B cell (primary cell): ENCODE measurements at regions not wholly inside any gene's neighbourhood (a gene's known extent, or its start where the extent isn't known, plus 50 kb on each side); places are given as distances from the start of the nearest gene placed in this dataset.

Experiments used
- CTCF ChIP-seq: fragments of 200-600 bp; IDR thresholded peaks from one replicate; pipeline ENCODE4 v1.8.0; 2022; ENCODE audit warnings: antibody characterized with exemption, mild to moderate bottlenecking
- EZH2 ChIP-seq: IDR thresholded peaks from 2 replicates; pipeline ENCODE4 v1.6.1; 2012; ENCODE audit warnings: borderline replicate concordance, low read depth, mild to moderate bottlenecking, moderate library complexity, low read length; ENCODE audit not compliant: insufficient read depth, poor library complexity, severe bottlenecking

GRCh38 chr6:8738951-8739350 is 303.6 kb upstream of the SLC35B3 start:
- TF ChIP-seq CTCF: no peak
- TF ChIP-seq EZH2: no peak
